HG02571 (cell line): ENCODE measurements at regions not wholly inside any gene's neighbourhood (a gene's known extent, or its start where the extent isn't known, plus 50 kb on each side); places are given as distances from the start of the nearest gene placed in this dataset.
A peak's percentile ranks its signal among the peaks of the same experiment; 100 is the strongest.

Source experiments
- ATAC-seq: cut with Tn5 transposase; IDR thresholded peaks from one replicate; pipeline ENCODE4 v1.9.1; 2021; ENCODE audit warnings: mild to moderate bottlenecking, moderate library complexity; ENCODE audit not compliant: unreplicated experiment

- ATAC-seq: no peak
Observed at GRCh38 chr3:189548053-189548452, 83.1 kb upstream of the TP63 start.

- no peak for ATAC-seq
Observed at GRCh38 chr3:189551007-189551406, 80.2 kb upstream of the TP63 start.

- no peak for ATAC-seq
Observed at GRCh38 chr3:189554868-189555557, 76.2 kb upstream of the TP63 start.

GRCh38 chr3:189555558-189555881 is 75.7 kb upstream of the TP63 start:
- no peak for ATAC-seq

- no peak for ATAC-seq
Observed at GRCh38 chr3:189557824-189558223, 73.4 kb upstream of the TP63 start.

- ATAC-seq: no peak
Observed at GRCh38 chr3:189561256-189561655, 69.9 kb upstream of the TP63 start.

GRCh38 chr3:189563853-189564563 is 67.2 kb upstream of the TP63 start:
- peak; percentile 77 for ATAC-seq

GRCh38 chr3:189566550-189567130 is 64.5 kb upstream of the TP63 start:
- ATAC-seq: no peak

- ATAC-seq: no peak
Observed at GRCh38 chr3:189567322-189567721, 63.9 kb upstream of the TP63 start.

- ATAC-seq: peak; percentile 38
Observed at GRCh38 chr3:189567766-189568420, 63.3 kb upstream of the TP63 start.

GRCh38 chr3:189568961-189569360 is 62.2 kb upstream of the TP63 start:
- ATAC-seq: no peak

GRCh38 chr3:189569473-189569872 is 61.7 kb upstream of the TP63 start:
- no peak for ATAC-seq

GRCh38 chr3:189570916-189571315 is 60.3 kb upstream of the TP63 start:
- ATAC-seq: peak; percentile 41

- ATAC-seq: no peak
Observed at GRCh38 chr3:189572249-189572648, 58.9 kb upstream of the TP63 start.

GRCh38 chr3:189573004-189573403 is 58.2 kb upstream of the TP63 start:
- ATAC-seq: no peak

- no peak for ATAC-seq
Observed at GRCh38 chr3:189576486-189576885, 54.7 kb upstream of the TP63 start.

- no peak for ATAC-seq
Observed at GRCh38 chr3:189577050-189577951, 53.9 kb upstream of the TP63 start.

- no peak for ATAC-seq
Observed at GRCh38 chr3:189580190-189580589, 51.0 kb upstream of the TP63 start.
